ENCODE measurements at regions not wholly inside any gene's neighbourhood (a gene's known extent, or its start where the extent isn't known, plus 50 kb on each side); places are given as distances from the start of the nearest gene placed in this dataset.

GRCh38 chr1:91092503-91092902 lies 70.7 kb upstream of the ZNF644 start:
- no peak for DNase-seq

GRCh38 chr1:91091812-91092211 lies 70.0 kb upstream of the ZNF644 start:
- no peak for DNase-seq

- no peak for DNase-seq
Measured at GRCh38 chr1:91080650-91081049, 58.8 kb upstream of the ZNF644 start.

GRCh38 chr1:91078859-91079258 lies 57.0 kb upstream of the ZNF644 start:
- DNase-seq = no peak

GRCh38 chr1:91076834-91077233 lies 55.0 kb upstream of the ZNF644 start:
- DNase-seq = peak in 1 of 2 experiments; percentile 43

GRCh38 chr1:91075233-91076135 lies 53.6 kb upstream of the ZNF644 start:
- DNase-seq = peak; percentile 82 to 84

GRCh38 chr1:91073299-91073698 lies 51.5 kb upstream of the ZNF644 start:
- no peak for DNase-seq

GRCh38 chr1:91071838-91072237 lies 50.0 kb upstream of the ZNF644 start:
- no peak for DNase-seq
